Esophagus squamous epithelium (tissue), 5 donors: ENCODE measurements at regions not wholly inside any gene's neighbourhood (a gene's known extent, or its start where the extent isn't known, plus 50 kb on each side); places are given as distances from the start of the nearest gene placed in this dataset.
A peak's percentile ranks its signal among the peaks of the same experiment; 100 is the strongest.

Source experiments
- DNase-seq: peaks from one replicate; lab custom pipeline; 2025; lab: John Stamatoyannopoulos, UW
- H3K27ac ChIP-seq, 4 donors: fragments of 200-600 bp; sonication (generic); one replicate each; pipeline ENCODE4 v1.5.1; 2016 to 2019; ENCODE audit warnings: mild to moderate bottlenecking in 1 of 4
- H3K27me3 ChIP-seq, 4 donors: fragments of 200-600 bp; sonication (generic); 1 replicate in 3 of 4; 2 replicates in 1 of 4; pipeline versions ENCODE4 v1.5.1 to v1.6.0; 2017 to 2021; ENCODE audit warnings: antibody characterized with exemption in 1 of 4
- H3K36me3 ChIP-seq, 3 donors: fragments of 200-600 bp; sonication (generic); one replicate each; pipeline ENCODE4 v1.5.1; 2016 to 2019
- H3K4me1 ChIP-seq, 3 donors: fragments of 200-600 bp; sonication (generic); one replicate each; pipeline ENCODE4 v1.5.1; 2017 to 2019
- H3K4me3 ChIP-seq, 4 donors: fragments of 200-600 bp; sonication (generic); 1 replicate in 3 of 4; 2 replicates in 1 of 4; pipeline ENCODE4 v1.5.1; 2016 to 2019; ENCODE audit warnings: mild to moderate bottlenecking in 2 of 4, moderate library complexity in 1 of 4
- H3K9me3 ChIP-seq, 3 donors: fragments of 200-600 bp; sonication (generic); one replicate each; pipeline ENCODE4 v1.5.1; 2016 to 2019
- POLR2A ChIP-seq, 4 donors: fragments of 450-650 bp; IDR thresholded peaks; one replicate each; pipeline ENCODE4 v1.6.1; 2017; ENCODE audit warnings: antibody characterized with exemption in 4 of 4, mild to moderate bottlenecking in 4 of 4, moderate library complexity in 3 of 4
- WGBS, 2 donors: methylation state at CpG; one replicate each; pipeline ENCODE4 v1.1.5; 2018; 5-methylcytosine and 5-hydroxymethylcytosine counted together
- intact Hi-C: fragments of 100-400 bp; cut with DNase I; formaldehyde crosslinking; loops from one replicate; pipeline ENCODE4 v1.15.0; 2022
- TF ChIP-seq, protein P1 (sequence below), 6 experiments: fragments of 450-650 bp in 4 of 6; fragments of 200-600 bp in 2 of 6; sonication (generic) in 2 of 6; IDR thresholded peaks; one replicate each; pipeline ENCODE4 v1.5.1; 2016 to 2019; ENCODE audit warnings: antibody characterized with exemption in 6 of 6, mild to moderate bottlenecking in 4 of 6, moderate library complexity in 4 of 6
- donor health status: DM: yes; HTN: yes; CAD: no.

DNA sequence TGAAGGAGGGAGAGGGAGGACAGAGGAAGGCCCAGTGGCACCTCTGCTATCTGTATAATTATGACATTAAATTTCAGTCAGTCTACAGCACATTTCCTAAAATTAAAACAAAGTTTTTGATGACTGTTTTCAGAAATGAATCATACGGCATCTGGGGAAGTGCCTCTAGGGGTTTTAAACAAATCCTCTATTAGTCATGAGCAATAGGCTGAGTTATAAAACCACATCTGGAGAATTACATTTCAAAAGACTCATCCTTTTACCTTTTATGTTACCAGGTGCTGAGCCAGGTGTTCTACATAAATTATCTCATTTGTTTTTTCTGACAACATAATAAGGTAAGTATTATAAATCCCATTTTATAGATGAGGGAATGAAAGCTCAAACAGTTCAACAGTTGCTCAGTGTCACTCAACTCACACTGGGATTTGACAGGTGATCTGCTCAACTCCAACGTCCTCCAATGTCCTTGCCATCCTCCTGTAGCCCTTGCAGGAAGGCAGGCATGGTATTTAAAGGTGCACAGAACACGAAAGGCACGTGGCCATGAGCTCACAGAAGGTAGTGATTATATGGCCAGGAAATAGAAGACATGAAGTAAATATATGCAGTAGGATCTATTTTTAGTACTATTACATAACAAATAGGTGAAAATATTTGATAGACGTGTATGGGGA lies 184.2 kb upstream of the MAN1A1 start:
- no peak for TF ChIP-seq POLR2A (IDR thresholded peaks at IDR 0.05)
- TF ChIP-seq, protein P1, sequence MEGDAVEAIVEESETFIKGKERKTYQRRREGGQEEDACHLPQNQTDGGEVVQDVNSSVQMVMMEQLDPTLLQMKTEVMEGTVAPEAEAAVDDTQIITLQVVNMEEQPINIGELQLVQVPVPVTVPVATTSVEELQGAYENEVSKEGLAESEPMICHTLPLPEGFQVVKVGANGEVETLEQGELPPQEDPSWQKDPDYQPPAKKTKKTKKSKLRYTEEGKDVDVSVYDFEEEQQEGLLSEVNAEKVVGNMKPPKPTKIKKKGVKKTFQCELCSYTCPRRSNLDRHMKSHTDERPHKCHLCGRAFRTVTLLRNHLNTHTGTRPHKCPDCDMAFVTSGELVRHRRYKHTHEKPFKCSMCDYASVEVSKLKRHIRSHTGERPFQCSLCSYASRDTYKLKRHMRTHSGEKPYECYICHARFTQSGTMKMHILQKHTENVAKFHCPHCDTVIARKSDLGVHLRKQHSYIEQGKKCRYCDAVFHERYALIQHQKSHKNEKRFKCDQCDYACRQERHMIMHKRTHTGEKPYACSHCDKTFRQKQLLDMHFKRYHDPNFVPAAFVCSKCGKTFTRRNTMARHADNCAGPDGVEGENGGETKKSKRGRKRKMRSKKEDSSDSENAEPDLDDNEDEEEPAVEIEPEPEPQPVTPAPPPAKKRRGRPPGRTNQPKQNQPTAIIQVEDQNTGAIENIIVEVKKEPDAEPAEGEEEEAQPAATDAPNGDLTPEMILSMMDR (IDR thresholded peaks at IDR 0.05): no peak

DNA sequence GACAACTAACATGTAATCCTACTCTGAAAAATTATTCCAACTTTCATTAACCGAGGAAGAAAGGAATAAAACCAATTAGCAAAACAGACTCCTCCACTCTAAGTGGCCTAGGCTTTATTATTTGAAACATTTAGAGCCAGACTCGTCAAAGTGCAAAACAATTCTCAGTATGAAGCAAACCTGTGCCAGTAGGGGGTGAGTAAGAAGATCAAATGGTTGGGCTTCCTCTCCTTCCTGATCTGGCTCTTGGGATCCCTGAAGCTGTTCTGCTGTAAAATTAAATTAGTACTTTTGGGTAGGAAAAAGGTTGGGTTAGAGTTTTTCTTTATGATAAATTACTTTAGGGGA lies 177.6 kb upstream of the MAN1A1 start:
- 38 to 54% methylated on average over 2 of the region's 2 CpGs for WGBS, 2 donors
- Histone ChIP-seq H3K4me3 (no peak overlapping the region), H3K9me3 (no peaks in the 10 kb centered on the region), H3K4me1 (no peaks in the 10 kb centered on the region), H3K27ac (no peak overlapping the region), H3K27me3 (no peaks in the 10 kb centered on the region), H3K36me3 (no peaks in the 10 kb centered on the region)
- TF ChIP-seq, protein P1 (IDR thresholded peaks at IDR 0.05): no peak
- TF ChIP-seq POLR2A (IDR thresholded peaks at IDR 0.05): no peak
- intact Hi-C loops: no loop called here
- DNase-seq: no peak

More for the DNA sequence above, 184.2 kb upstream of the MAN1A1 start:
- peak overlapping the region in 2 of 4 donors; percentile 18 to 29 for H3K27ac ChIP-seq
- no peaks in the 10 kb centered on the region for H3K36me3 ChIP-seq
- H3K4me3 ChIP-seq: no peak overlapping the region
- no peaks in the 10 kb centered on the region for H3K27me3 ChIP-seq
- intact Hi-C loops: no loop called here
- DNase-seq: no peak
- H3K9me3 ChIP-seq: no peaks in the 10 kb centered on the region
- peaks cover 0 to 14% (median 0%) of the 10 kb centered on the region in 3 donors for H3K4me1 ChIP-seq
- 13 to 30% methylated on average over 5 of the region's 5 CpGs for WGBS, 2 donors

DNA sequence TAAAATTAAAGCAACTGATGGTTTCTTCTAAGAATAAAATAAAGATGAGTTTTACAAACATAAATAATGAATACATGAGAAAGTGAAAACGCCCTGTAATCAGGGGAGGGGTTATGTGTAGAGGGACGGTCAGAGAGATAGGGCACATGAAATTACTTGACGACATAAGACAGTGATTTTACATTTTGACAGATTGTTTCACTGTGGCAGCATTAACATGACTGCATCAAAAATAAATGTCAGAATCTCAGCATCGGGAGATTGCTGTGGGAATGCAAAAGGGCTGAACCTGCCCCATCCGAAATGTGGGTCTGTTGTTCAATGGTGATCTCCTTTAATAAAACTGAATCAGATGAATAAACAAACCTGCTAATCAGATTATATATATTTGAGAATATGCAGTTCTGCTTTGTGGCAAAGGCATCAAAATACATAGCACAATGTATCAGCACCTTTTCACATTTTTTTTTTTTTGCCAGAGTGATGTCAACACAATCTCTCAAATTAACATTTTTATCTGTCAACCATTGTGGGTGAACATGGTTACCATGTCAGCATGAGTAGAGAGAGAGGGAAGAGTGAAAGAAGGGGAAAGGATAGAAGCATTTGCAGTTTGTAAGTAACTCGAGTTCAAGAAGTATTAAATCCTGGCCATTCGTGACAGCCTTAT lies 177.1 kb upstream of the MAN1A1 start:
- no peak for TF ChIP-seq POLR2A (IDR thresholded peaks at IDR 0.05)
- TF ChIP-seq, protein P1 (IDR thresholded peaks at IDR 0.05): no peak
- 76 to 78% methylated on average over 7 of the region's 7 CpGs for WGBS, 2 donors
- Histone ChIP-seq H3K27me3 (no peaks in the 10 kb centered on the region), H3K9me3 (no peaks in the 10 kb centered on the region), H3K4me1 (no peaks in the 10 kb centered on the region), H3K27ac (no peak overlapping the region), H3K36me3 (no peaks in the 10 kb centered on the region), H3K4me3 (no peak overlapping the region)
- no peak for DNase-seq
- intact Hi-C loops: no loop called here

DNA sequence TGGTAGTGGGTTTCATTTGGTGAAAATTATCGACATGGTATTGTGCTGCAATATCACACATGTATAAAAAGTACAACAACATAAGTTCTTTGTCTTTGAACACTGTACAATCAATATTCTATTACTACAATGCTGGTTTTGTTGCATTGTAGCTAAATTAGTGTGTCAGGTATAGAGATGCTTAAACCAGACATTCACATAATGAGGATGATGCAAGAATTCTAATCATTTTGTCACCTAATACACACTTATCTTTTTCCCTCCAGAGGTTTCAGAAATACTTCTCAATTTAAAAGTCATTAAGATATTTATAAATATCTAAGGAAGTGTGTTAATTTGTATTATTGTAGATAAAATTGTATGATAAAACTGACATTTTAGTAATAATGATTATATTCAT lies 174.8 kb upstream of the MAN1A1 start:
- no peak for DNase-seq
- no peak for TF ChIP-seq POLR2A (IDR thresholded peaks at IDR 0.05)
- H3K4me1 ChIP-seq: no peaks in the 10 kb centered on the region
- 84 to 96% methylated on average over 1 of the region's 1 CpG for WGBS, 2 donors
- intact Hi-C loops: no loop called here
- H3K4me3 ChIP-seq: no peak overlapping the region
- no peaks in the 10 kb centered on the region for H3K27me3 ChIP-seq
- H3K36me3 ChIP-seq: no peaks in the 10 kb centered on the region
- no peak overlapping the region for H3K27ac ChIP-seq
- no peaks in the 10 kb centered on the region for H3K9me3 ChIP-seq

DNA sequence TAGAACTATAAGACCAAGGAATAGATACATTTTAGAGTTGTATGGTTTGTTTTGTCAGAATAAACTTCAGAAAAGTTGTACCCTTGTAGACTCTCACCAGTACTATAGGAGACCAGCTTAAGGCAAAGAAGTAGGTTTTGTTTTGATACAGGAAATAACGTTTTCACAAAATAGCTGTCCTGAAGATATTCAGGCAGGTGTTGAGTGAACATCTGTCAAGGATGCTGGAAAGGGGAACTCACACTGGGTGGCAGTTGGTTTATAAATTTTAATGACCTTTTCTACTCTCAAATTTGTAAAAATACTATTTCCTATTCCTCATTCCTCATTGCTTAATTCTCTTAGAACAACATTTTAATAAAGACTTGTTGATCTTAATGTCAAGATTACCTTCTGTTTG lies 174.0 kb upstream of the MAN1A1 start:
- H3K27me3 ChIP-seq: no peaks in the 10 kb centered on the region
- intact Hi-C loops: no loop called here
- H3K27ac ChIP-seq: no peak overlapping the region
- TF ChIP-seq, protein P1 (IDR thresholded peaks at IDR 0.05): no peak
- TF ChIP-seq POLR2A (IDR thresholded peaks at IDR 0.05): no peak
- no peak overlapping the region for H3K4me3 ChIP-seq
- DNase-seq: no peak
- no peaks in the 10 kb centered on the region for H3K9me3 ChIP-seq
- no peaks in the 10 kb centered on the region for H3K4me1 ChIP-seq
- WGBS, 2 donors: 36 to 50% methylated on average over 1 of the region's 1 CpG
- H3K36me3 ChIP-seq: no peaks in the 10 kb centered on the region
